NT2/D1 (cell line): ENCODE measurements at regions not wholly inside any gene's neighbourhood (a gene's known extent, or its start where the extent isn't known, plus 50 kb on each side); places are given as distances from the start of the nearest gene placed in this dataset.

Source experiments
- DNase-seq: peaks from one replicate; pipeline ENCODE4 v3.0.0-alpha.2; 2011; ENCODE audit warnings: low read depth, low spot score
- H3K27me3 ChIP-seq: 2 replicates; pipeline ENCODE4 v1.6.0; 2011; ENCODE audit warnings: mild to moderate bottlenecking; ENCODE audit not compliant: insufficient read length, insufficient read depth
- H3K36me3 ChIP-seq: 2 replicates; pipeline ENCODE4 v1.6.1; 2011; ENCODE audit warnings: mild to moderate bottlenecking, low read length, mixed read lengths; ENCODE audit not compliant: insufficient read depth, insufficient read length
- H3K4me1 ChIP-seq: 2 replicates; pipeline ENCODE4 v1.5.1; 2011; ENCODE audit not compliant: insufficient read depth, insufficient read length
- H3K4me3 ChIP-seq: 2 replicates; pipeline ENCODE4 v1.5.1; 2011; ENCODE audit warnings: low read depth; ENCODE audit not compliant: insufficient read length
- H3K9ac ChIP-seq: 2 replicates; pipeline ENCODE4 v1.6.0; 2011; ENCODE audit warnings: low read depth; ENCODE audit not compliant: insufficient read length
- H3K9me3 ChIP-seq: 2 replicates; pipeline ENCODE4 v1.5.1; 2011; ENCODE audit warnings: mild to moderate bottlenecking, low read length; ENCODE audit not compliant: insufficient read depth
- SUZ12 ChIP-seq: IDR thresholded peaks from 2 replicates; pipeline ENCODE4 v1.6.1; 2011; ENCODE audit not compliant: insufficient read length, insufficient read depth; ENCODE audit errors: extremely low read depth
- YY1 ChIP-seq: IDR thresholded peaks from 2 replicates; pipeline ENCODE4 v1.6.1; 2011; ENCODE audit not compliant: insufficient read length, insufficient read depth
- ZNF274 ChIP-seq: IDR thresholded peaks from 2 replicates; pipeline ENCODE4 v1.6.1; 2011; ENCODE audit warnings: mild to moderate bottlenecking, low read depth, low read length

DNA sequence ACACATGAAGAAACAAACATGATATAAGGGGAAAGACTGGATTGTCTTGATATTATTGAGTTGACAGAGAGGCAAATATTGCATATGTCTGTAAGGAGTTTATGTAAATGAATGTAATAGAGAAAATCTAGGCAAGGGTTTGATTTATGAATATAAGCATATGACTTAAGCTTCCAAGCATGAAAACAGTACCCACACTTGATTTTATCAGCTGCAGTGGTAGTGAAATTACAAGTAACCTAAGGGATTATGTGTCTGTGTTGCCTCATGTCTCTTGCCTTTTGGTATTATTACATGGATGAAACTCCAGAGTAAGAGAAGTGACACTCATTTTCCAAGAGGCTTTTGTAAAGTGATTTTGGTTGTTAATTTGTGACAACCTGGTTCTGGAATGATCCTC lies 1678.9 kb downstream of the KCNT2 start:
- TF ChIP-seq YY1 (no peak), SUZ12 (no peak), ZNF274 (no peak)
- no peaks in the 10 kb centered on the region for H3K27me3 ChIP-seq
- H3K9ac ChIP-seq, result no peak overlapping the region
- H3K4me3 ChIP-seq, result no peak overlapping the region
- H3K4me1 ChIP-seq, result no peaks in the 10 kb centered on the region
- DNase-seq, result no peak
- no peaks in the 10 kb centered on the region for H3K9me3 ChIP-seq
- no peaks in the 10 kb centered on the region for H3K36me3 ChIP-seq

DNA sequence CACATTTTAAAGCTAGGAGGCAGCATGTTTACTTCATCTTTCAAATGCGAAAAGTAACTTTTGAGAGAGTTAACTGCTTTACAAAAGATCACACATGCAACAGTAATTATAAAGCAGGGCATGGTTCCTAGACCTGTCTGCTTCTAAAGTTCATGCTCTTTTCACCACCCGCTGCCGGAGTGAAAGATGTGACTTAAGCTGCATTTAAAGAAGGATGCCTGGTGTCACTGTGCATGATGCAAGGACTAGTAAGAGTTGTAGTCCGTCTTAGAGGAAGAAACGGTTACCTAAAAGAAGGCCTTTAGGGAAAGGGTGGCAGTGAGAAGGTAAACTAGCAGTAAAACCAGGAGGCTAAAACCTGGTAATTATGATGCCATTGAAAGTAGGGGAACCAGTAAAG lies 1689.1 kb downstream of the KCNT2 start:
- TF ChIP-seq ZNF274 (no peak), YY1 (no peak)
- H3K36me3 ChIP-seq, result no peaks in the 10 kb centered on the region
- no peak overlapping the region for H3K4me3 ChIP-seq
- no peak for DNase-seq
- H3K9me3 ChIP-seq, result no peaks in the 10 kb centered on the region
- no peaks in the 10 kb centered on the region for H3K27me3 ChIP-seq
- no peak overlapping the region for H3K9ac ChIP-seq
- H3K4me1 ChIP-seq, result no peaks in the 10 kb centered on the region

DNA sequence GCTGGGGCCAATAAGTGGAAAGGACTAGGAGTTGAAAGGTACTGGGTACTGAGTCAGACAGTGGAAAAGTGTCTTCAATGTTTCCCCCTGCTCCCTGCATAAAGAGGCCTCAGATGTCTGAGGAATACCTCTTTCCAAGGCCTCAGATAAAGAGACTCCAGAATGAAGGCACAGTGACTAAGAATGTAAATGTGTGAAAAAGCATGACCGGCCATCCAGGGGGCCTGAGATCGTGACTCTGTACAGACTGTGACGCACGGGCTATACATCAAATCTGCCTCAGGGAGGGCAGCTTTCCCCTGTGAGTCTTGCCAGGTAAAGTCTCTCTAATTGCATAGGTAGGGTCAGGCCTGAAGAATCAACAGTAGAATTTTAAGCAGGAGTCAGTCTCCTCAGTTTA lies 1690.5 kb downstream of the KCNT2 start:
- no peaks in the 10 kb centered on the region for H3K36me3 ChIP-seq
- H3K4me1 ChIP-seq, result no peaks in the 10 kb centered on the region
- H3K9ac ChIP-seq, result no peak overlapping the region
- no peaks in the 10 kb centered on the region for H3K9me3 ChIP-seq
- DNase-seq, result no peak
- no peak for TF ChIP-seq YY1
- TF ChIP-seq SUZ12, result no peak
- TF ChIP-seq ZNF274, result no peak
- no peaks in the 10 kb centered on the region for H3K27me3 ChIP-seq
- H3K4me3 ChIP-seq, result no peak overlapping the region

DNA sequence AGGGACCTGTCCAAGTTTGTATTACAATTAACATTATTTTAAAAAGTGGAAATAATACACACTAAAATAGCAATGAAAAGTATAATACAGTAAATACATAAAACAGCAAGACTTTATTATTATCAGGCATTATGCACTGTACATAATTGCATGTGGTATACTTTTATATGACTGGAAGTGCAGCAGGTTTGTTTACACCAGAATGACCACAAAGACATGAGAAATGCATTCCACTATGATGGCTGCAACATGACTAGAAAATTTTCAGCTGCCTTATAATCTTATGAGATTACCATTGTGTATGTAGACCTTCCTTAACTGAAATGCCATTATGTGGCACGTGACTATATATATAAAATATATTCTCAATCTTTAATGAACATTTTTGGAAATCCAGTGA lies 1699.6 kb downstream of the KCNT2 start:
- Histone ChIP-seq H3K4me3 (no peak overlapping the region), H3K36me3 (no peaks in the 10 kb centered on the region), H3K9me3 (no peaks in the 10 kb centered on the region), H3K27me3 (no peaks in the 10 kb centered on the region), H3K4me1 (no peaks in the 10 kb centered on the region), H3K9ac (no peak overlapping the region)
- no peak for DNase-seq
- no peak for TF ChIP-seq ZNF274
- TF ChIP-seq SUZ12, result no peak
- no peak for TF ChIP-seq YY1

DNA sequence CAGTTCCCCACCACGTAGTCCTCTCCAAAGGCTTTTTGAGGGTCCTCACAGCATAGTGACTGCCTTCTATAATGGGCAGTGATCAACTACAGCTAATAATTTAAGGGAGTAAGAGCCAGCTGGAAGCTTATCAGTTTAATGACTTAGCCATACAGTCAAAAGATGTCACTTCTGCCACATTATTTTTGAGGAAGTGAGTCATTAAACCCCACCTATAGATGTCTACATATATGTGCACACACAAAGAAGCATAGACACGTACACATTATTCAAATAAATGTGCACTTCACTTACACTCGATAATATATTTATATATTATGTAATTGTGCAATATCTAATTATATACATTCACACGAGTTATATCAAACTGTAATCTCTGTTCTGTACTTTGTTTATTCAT lies 1704.7 kb downstream of the KCNT2 start:
- Histone ChIP-seq H3K9ac (no peak overlapping the region), H3K4me3 (no peak overlapping the region), H3K27me3 (no peaks in the 10 kb centered on the region), H3K9me3 (no peaks in the 10 kb centered on the region), H3K4me1 (no peaks in the 10 kb centered on the region), H3K36me3 (no peaks in the 10 kb centered on the region)
- DNase-seq, result no peak
- TF ChIP-seq YY1, result no peak
- no peak for TF ChIP-seq ZNF274
- TF ChIP-seq SUZ12, result no peak

DNA sequence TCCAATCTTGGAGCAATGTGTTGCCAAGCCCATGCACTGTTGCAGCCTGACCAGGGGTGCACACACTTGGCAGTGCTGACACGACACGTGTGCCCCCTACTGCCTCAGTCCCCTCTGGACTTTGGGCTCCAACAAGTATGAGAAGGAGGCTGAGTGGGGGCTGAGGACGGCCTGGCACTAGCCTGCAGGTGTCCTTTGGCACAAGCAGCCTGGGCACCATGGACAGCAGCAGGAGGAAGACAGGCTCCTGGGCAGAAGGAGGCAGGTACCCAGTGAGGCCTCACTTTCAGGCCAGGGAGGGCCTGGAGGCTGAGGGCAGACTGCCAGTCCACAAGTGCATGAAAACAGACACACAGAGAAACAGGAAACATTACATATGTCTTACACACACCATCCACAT lies 1702.9 kb upstream of the B3GALT2 start:
- TF ChIP-seq ZNF274, result no peak
- no peak for TF ChIP-seq YY1
- no peak for TF ChIP-seq SUZ12
- no peak for DNase-seq
- H3K36me3 ChIP-seq, result no peaks in the 10 kb centered on the region
- no peak overlapping the region for H3K9ac ChIP-seq
- no peaks in the 10 kb centered on the region for H3K4me1 ChIP-seq
- H3K27me3 ChIP-seq, result no peaks in the 10 kb centered on the region
- no peak overlapping the region for H3K4me3 ChIP-seq
- no peaks in the 10 kb centered on the region for H3K9me3 ChIP-seq

DNA sequence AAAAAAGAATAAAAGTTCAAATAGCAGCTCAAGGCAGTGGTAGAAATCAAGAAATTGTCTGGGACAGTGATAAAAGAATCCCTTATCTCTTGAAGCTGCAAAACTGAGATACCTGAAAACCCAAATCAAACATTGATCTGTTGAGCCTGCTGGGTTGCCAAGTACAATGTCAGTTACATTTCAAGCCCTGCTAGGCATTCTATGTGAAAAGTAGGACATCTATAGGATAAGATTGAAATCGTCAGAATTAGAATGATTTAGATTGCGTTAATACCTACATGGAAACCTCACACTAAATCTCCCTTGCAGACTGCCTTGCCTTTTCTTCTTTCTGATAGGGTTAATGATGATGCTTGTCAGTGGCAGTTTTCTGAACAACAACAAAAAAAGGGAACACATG lies 1684.4 kb upstream of the B3GALT2 start:
- Histone ChIP-seq H3K9me3 (no peaks in the 10 kb centered on the region), H3K9ac (no peak overlapping the region), H3K4me1 (no peaks in the 10 kb centered on the region), H3K27me3 (no peaks in the 10 kb centered on the region), H3K36me3 (no peaks in the 10 kb centered on the region), H3K4me3 (no peak overlapping the region)
- no peak for DNase-seq
- TF ChIP-seq SUZ12 (no peak), YY1 (no peak), ZNF274 (no peak)

DNA sequence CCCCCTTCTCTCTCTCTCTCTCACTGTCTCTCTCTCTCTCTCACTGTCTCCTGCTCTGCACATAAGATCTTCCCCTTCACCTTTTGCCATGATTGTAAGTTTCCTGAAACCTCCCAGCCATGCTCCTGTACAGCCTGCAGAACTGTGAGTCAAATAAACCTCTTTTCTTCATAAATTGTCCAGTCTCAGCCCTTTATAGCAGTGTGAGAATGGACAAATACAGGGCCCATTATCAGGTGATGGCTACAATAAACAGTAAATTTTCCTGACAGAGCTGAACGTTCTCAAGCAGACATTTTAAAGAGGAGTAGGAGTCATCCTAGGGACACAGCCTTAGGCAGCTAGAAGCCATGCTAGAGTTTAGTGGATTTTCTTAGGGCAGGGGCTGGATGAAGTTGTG lies 1679.7 kb upstream of the B3GALT2 start:
- peaks cover 6% of the 10 kb centered on the region; the same call in 1 of the 2 replicates for H3K9me3 ChIP-seq
- no peak for TF ChIP-seq YY1
- TF ChIP-seq ZNF274, result no peak
- H3K4me3 ChIP-seq, result no peak overlapping the region
- DNase-seq, result no peak
- no peak overlapping the region for H3K9ac ChIP-seq
- H3K4me1 ChIP-seq, result no peaks in the 10 kb centered on the region
- no peaks in the 10 kb centered on the region for H3K27me3 ChIP-seq
- no peaks in the 10 kb centered on the region for H3K36me3 ChIP-seq
